HepG2 (cell line): ENCODE measurements at regions not wholly inside any gene's neighbourhood (a gene's known extent, or its start where the extent isn't known, plus 50 kb on each side); places are given as distances from the start of the nearest gene placed in this dataset.

Source experiments
- ELF3 ChIP-seq: IDR thresholded peaks from 2 replicates; pipeline ENCODE4 v1.6.1; 2016; ENCODE audit warnings: missing genetic modification reagents, missing compliant biosample characterization
- TBP ChIP-seq: sonication (generic); formaldehyde crosslinking; IDR thresholded peaks from 2 replicates; pipeline ENCODE4 v1.5.0; 2020; ENCODE audit warnings: missing genetic modification reagents
- TMF1 ChIP-seq: sonication (generic); formaldehyde crosslinking; IDR thresholded peaks from 2 replicates; pipeline ENCODE4 v1.8.1; 2022; ENCODE audit warnings: low read depth, missing genetic modification reagents
- ZNF274 ChIP-seq: sonication (generic); formaldehyde crosslinking; IDR thresholded peaks from 2 replicates; pipeline ENCODE4 v1.5.1; 2020; ENCODE audit warnings: mild to moderate bottlenecking, missing genetic modification reagents

DNA sequence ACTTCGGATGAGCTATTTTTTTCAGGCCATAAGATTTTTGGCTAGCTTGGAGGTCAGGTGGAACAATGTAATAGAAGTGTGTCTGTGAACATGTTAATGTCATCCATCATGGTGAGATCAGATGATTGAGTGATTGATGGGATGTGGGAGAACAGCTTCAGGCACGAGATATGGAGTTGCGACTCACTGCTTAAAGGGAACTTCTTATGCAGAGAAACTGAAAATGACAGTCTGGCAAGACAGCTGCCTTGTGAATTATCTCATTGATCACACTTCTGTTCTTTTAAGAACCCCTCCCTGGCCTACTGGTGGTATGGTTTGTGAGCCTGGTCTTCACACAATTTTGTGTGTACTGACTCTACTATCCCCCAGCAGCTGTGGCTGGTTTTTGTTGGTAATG, 96.0 kb downstream of the OLFM4 start:
- TF ChIP-seq ZNF274 (CRISPR knock-in tag) = no peak
- TF ChIP-seq ELF3 (CRISPR knock-in tag) = no peak
- no peak for TF ChIP-seq TMF1 (CRISPR knock-in tag)
- no peak for TF ChIP-seq TBP (CRISPR knock-in tag)
